Activated CD4-positive, alpha-beta memory T cell treated with anti-CD3 and anti-CD28 coated beads for 36 hours (primary cell): ENCODE measurements at regions not wholly inside any gene's neighbourhood (a gene's known extent, or its start where the extent isn't known, plus 50 kb on each side); places are given as distances from the start of the nearest gene placed in this dataset.

Experiments
- CTCF ChIA-PET: fragments of 350-600 bp; sonication (Branson Sonifier 250); formaldehyde crosslinking; loops from one replicate; lab custom pipeline; 2021; ENCODE audit warnings: antibody characterized with exemption, inconsistent platforms; lab: Charles Lee
- POLR2A ChIA-PET: fragments of 350-600 bp; sonication (Branson Sonifier 250); formaldehyde crosslinking; loops from one replicate; lab custom pipeline; 2021; ENCODE audit warnings: antibody characterized with exemption; lab: Charles Lee
- DNase-seq: peaks from one replicate; pipeline ENCODE4 v3.0.0-alpha.2; 2020
- H3K27ac Mint-ChIP-seq: one replicate; pipeline ENCODE4 v1.8.0; 2021; ENCODE audit warnings: mixed read lengths
- H3K27me3 Mint-ChIP-seq: one replicate; pipeline ENCODE4 v1.8.0; 2021; ENCODE audit warnings: mixed read lengths
- H3K36me3 Mint-ChIP-seq: one replicate; pipeline ENCODE4 v1.8.0; 2021; ENCODE audit warnings: mixed read lengths
- H3K4me1 Mint-ChIP-seq: one replicate; pipeline ENCODE4 v1.8.0; 2021; ENCODE audit warnings: low read depth, mixed read lengths
- H3K4me3 Mint-ChIP-seq: one replicate; pipeline ENCODE4 v1.8.0; 2021; ENCODE audit warnings: mild to moderate bottlenecking, mixed read lengths
- H3K9me3 Mint-ChIP-seq: one replicate; pipeline ENCODE4 v1.8.0; 2021; ENCODE audit warnings: mixed read lengths
- intact Hi-C: fragments of 100-400 bp; cut with micrococcal nuclease; formaldehyde crosslinking; loops from one replicate; pipeline ENCODE4 v1.15.1; 2023

DNA sequence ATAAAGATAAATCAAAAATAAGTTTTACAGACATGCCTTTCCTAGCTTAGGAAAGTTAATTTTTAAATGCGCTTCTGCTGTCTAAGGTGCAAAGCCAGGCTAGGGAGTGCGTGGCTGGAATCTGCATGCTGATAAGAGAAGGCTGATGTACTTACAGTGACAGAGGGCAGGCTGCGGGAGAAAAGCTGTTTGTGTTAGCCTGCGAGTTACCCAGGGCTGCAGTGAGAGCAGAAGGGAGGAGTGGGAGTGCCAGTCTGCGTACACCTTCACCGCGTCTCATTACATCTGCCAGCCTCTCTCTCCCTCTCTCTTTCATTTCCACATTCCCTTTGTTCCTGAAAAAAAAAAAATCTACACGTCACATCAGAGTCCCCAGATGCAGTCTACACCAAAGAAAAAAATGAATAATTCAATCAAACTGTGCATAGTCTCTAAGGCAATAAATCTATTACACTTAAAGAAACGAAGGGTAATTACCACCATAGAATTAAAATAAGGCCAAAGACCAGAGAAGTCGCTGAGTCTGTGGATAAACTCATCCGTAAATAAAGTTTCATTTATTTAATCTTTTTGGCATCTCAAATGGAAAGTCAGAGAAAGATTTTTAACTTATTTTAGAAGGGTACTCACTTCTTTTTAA lies 126.4 kb upstream of the C11orf58 start:
- no peak for DNase-seq
- Mint-ChIP-seq H3K27ac (no peak overlapping the region), H3K9me3 (no peaks in the 10 kb centered on the region), H3K4me3 (no peak overlapping the region), H3K4me1 (peaks cover 24% of the 10 kb centered on the region), H3K27me3 (peaks cover 45% of the 10 kb centered on the region), H3K36me3 (peaks cover 2% of the 10 kb centered on the region)
- intact Hi-C loops: loop anchor here (10.0 kb wide), 1 partner anchor 1637 kb away; the partner anchor contains the start of gene CALCA
- CTCF ChIA-PET: interaction anchor here (1.1 to 3.5 kb wide), 3 partner anchors 7 to 1335 kb away, joined by 3 to 25 read pairs (median 3); no protein-coding TSS in a partner anchor
- POLR2A ChIA-PET: no interaction called here

GRCh38 chr11:16611401-16611921 lies 127.0 kb upstream of the C11orf58 start:
- Mint-ChIP-seq H3K4me3 (no peak overlapping the region), H3K36me3 (peaks cover 2% of the 10 kb centered on the region), H3K9me3 (no peaks in the 10 kb centered on the region), H3K27me3 (peaks cover 46% of the 10 kb centered on the region), H3K27ac (no peak overlapping the region), H3K4me1 (peaks cover 27% of the 10 kb centered on the region)
- CTCF ChIA-PET: no interaction called here
- POLR2A ChIA-PET: interaction anchor here (0.6 kb wide), 1 partner anchor 653 kb away, joined by 3 read pairs; no protein-coding TSS in a partner anchor
- no peak for DNase-seq
- intact Hi-C loops: loop anchor here (10.0 kb wide), 1 partner anchor 1637 kb away; the partner anchor contains the start of gene CALCA

GRCh38 chr11:16610738-16611388 lies 127.6 kb upstream of the C11orf58 start:
- DNase-seq: no peak
- Mint-ChIP-seq H3K36me3 (peaks cover 4% of the 10 kb centered on the region), H3K9me3 (no peaks in the 10 kb centered on the region), H3K27me3 (peaks cover 50% of the 10 kb centered on the region), H3K27ac (no peak overlapping the region), H3K4me1 (peaks cover 32% of the 10 kb centered on the region), H3K4me3 (no peak overlapping the region)
- CTCF ChIA-PET: no interaction called here
- intact Hi-C loops: loop anchor here (10.0 kb wide), 1 partner anchor 1636 kb away; the partner anchor contains the start of gene CALCA
- POLR2A ChIA-PET: interaction anchor here (0.6 kb wide), 1 partner anchor 653 kb away, joined by 3 read pairs; no protein-coding TSS in a partner anchor

GRCh38 chr11:16610213-16610737 lies 128.2 kb upstream of the C11orf58 start:
- Mint-ChIP-seq H3K27ac (no peak overlapping the region), H3K36me3 (peaks cover 4% of the 10 kb centered on the region), H3K27me3 (peaks cover 53% of the 10 kb centered on the region), H3K4me3 (no peak overlapping the region), H3K9me3 (no peaks in the 10 kb centered on the region), H3K4me1 (peaks cover 38% of the 10 kb centered on the region)
- ChIA-PET POLR2A (no interaction called here), CTCF (no interaction called here)
- DNase-seq: no peak
- intact Hi-C loops: loop anchor here (10.0 kb wide), 1 partner anchor 1635 kb away; the partner anchor contains the start of gene CALCA

DNA sequence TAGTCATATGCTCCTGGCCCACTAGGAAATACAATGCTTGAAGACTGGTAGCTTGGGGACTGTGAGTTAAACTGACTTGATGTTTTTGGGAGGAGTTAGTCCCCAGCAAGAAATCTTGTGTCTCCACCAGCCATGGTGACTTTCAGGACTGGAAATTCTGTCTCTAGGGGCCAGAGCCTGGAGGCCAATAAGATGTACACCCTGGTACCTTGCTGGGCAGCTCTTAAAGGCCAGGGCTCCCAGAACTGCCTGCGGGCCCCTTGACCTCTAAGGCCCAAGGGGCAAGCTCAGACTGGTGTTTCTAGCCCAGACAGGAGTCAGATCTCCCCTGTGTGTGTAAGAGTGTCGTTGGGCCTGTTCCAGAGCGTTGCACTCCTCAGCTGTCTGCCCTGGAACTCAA lies 128.7 kb upstream of the C11orf58 start:
- intact Hi-C loops: loop anchor here (5.0 to 10.0 kb wide), 4 partner anchors 97 to 1635 kb away; partner anchors contain the start of gene CALCA
- no peak overlapping the region for H3K4me3 Mint-ChIP-seq
- ChIA-PET CTCF (no interaction called here), POLR2A (no interaction called here)
- H3K27me3 Mint-ChIP-seq: peaks cover 51% of the 10 kb centered on the region
- no peak overlapping the region for H3K27ac Mint-ChIP-seq
- peaks cover 4% of the 10 kb centered on the region for H3K36me3 Mint-ChIP-seq
- no peaks in the 10 kb centered on the region for H3K9me3 Mint-ChIP-seq
- no peak for DNase-seq
- H3K4me1 Mint-ChIP-seq: peaks cover 40% of the 10 kb centered on the region

DNA sequence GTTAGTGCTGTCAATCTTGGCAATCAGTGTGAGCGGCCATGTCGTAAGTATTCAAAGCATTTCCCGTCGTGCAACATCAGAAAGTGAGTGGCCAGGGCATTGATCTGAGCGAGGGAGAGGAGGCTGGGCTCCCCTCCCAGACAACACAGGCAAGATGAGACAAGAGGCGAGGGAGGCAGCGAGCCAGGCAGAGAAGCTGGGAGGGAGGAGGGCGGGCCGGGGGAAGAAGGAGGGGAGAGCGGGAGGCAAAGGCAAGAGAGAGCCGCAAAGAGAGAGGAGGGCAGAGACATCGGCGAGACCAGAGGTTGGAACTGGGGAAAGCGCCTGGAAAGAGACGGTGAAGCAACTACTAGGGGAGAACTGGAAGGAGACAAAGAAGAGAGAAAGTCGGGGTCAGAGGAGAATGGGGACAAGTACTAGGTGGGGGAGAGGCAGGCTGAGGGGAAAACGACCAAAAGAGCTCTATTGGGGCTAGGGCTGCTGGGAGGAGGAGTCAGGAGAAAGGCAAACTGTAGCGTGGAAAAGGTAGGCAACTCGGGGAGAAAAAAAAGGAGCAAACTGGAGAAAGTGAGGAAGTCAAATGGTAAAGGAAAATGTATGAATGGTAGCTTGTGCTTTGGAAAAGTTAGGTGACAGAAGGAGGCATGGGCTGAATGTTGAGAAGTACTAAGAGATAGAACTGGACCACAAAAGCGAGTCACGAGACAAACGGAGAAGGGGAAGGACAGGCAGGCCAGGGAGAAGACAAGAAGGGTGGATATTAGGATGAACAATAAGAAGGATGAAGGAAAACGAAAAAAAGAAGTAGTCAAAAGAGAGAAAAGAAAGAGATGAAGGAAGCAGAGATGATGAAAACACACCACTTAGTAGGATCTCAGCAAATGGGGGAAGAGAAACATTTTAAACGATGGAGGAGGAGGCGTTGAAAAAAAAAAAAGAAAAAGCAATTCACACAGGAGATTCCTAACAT lies 130.5 kb upstream of the C11orf58 start:
- H3K27ac Mint-ChIP-seq: no peak overlapping the region
- H3K4me1 Mint-ChIP-seq: peaks cover 35% of the 10 kb centered on the region
- H3K27me3 Mint-ChIP-seq: peaks cover 53% of the 10 kb centered on the region
- ChIA-PET CTCF (interaction anchor here (0.8 to 1.7 kb wide), 3 partner anchors 160 to 958 kb away, joined by 3 to 9 read pairs (median 6); no protein-coding TSS in a partner anchor), POLR2A (no interaction called here)
- H3K9me3 Mint-ChIP-seq: no peaks in the 10 kb centered on the region
- peaks cover 4% of the 10 kb centered on the region for H3K36me3 Mint-ChIP-seq
- intact Hi-C loops: loop anchor here (2.0 to 5.0 kb wide), 4 partner anchors 96 to 791 kb away; no protein-coding TSS in a partner anchor
- DNase-seq: no peak
- H3K4me3 Mint-ChIP-seq: no peak overlapping the region

DNA sequence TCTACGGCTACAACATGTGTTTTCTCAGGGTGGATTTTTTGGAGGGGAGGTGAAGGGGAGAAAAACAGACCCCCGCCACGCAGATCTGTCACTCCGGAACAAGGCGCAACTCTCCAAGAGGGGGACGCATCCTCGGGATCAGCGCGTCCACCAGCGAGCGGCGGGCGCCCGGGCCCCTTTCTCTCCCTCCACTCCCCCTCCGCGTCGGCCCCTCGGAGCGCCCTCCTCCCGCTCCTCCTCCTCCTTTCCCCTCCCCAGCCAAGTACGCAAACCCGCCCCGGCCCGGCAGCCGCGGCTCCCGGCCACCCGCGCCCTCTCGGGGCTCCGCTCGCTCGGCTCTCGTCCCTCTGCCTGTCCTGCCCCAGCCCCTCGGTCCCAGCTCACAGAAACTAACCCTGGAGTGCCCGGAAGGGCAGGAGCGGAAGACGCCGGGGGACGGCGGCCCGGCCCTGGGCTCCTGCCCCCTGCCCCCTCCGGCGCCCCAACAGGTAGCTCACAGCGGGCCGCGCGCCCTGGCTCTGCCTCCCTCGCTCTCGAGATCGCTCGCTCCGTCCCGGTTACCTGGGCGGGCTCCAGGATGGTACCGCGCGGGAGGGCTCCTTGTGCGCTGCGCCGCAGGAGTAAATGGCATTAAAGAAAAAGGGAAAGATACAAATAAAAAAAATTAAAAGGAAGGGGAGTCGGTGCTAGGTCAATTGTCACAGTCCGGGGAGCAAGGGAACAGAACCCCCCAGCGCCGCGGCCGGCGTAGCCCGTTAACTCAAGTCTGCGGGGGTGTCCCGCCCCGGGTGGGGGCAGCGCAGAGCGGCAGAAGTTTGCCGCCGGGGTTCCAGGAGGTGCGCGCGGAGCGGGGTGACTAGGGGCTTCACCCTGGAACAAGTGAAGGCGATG lies 131.4 kb upstream of the C11orf58 start:
- ChIA-PET POLR2A (no interaction called here), CTCF (interaction anchor here (0.6 to 4.2 kb wide), 9 partner anchors 7 to 1409 kb away, joined by 3 to 25 read pairs (median 4); no protein-coding TSS in a partner anchor)
- no peaks in the 10 kb centered on the region for H3K9me3 Mint-ChIP-seq
- H3K4me1 Mint-ChIP-seq: peaks cover 28% of the 10 kb centered on the region
- peaks cover 53% of the 10 kb centered on the region for H3K27me3 Mint-ChIP-seq
- intact Hi-C loops: loop anchor here (1.0 to 5.0 kb wide), 6 partner anchors 95 to 957 kb away; partner anchors contain the start of gene C11orf58
- H3K27ac Mint-ChIP-seq: no peak overlapping the region
- H3K36me3 Mint-ChIP-seq: peaks cover 4% of the 10 kb centered on the region
- H3K4me3 Mint-ChIP-seq: peak overlapping the region; percentile 75
- DNase-seq: no peak

GRCh38 chr11:16605894-16606783 lies 132.3 kb upstream of the C11orf58 start:
- CTCF ChIA-PET: interaction anchor here (0.7 to 4.2 kb wide), 8 partner anchors 8 to 956 kb away, joined by 3 to 25 read pairs (median 4); no protein-coding TSS in a partner anchor
- Mint-ChIP-seq H3K9me3 (no peaks in the 10 kb centered on the region), H3K27ac (no peak overlapping the region), H3K4me3 (peak overlapping the region; percentile 75), H3K36me3 (peaks cover 4% of the 10 kb centered on the region), H3K4me1 (peaks cover 23% of the 10 kb centered on the region), H3K27me3 (peaks cover 45% of the 10 kb centered on the region)
- intact Hi-C loops: loop anchor here (1.0 to 5.0 kb wide), 6 partner anchors 94 to 956 kb away; partner anchors contain the start of gene C11orf58
- POLR2A ChIA-PET: no interaction called here
- peak; percentile 91 for DNase-seq

DNA sequence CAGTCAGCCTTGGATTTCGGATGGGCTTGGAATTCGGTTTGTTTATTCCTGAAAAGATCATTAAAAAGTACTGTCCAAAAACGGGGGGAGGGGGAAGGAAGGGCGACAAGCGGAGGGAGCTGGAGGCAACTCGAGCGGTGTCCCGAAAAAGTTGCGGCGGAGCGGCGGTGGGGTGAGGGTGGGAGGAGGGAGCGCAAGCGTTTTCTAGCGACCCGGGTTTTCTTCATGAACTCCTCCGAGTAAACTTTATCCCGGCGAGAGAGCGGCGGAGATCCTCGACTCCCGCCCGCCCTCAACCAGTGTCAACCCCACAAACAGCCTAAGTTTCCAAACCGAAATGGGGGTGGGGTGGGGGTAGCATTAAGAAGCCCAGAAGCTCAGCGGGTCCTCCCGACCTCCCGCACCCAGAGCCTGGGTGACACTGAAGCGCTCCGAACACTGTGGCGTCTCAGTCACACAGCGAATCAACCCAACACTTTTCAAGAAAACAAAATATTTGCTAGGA lies 133.0 kb upstream of the C11orf58 start:
- peak; percentile 18 for DNase-seq
- POLR2A ChIA-PET: interaction anchor here (1.0 kb wide), 1 partner anchor 132 kb away, joined by 3 read pairs; the partner anchor contains the start of gene C11orf58
- CTCF ChIA-PET: interaction anchor here (1.0 to 4.2 kb wide), 2 partner anchors 8 to 9 kb away, joined by 3 to 25 read pairs; no protein-coding TSS in a partner anchor
- Mint-ChIP-seq H3K4me1 (peaks cover 23% of the 10 kb centered on the region), H3K4me3 (peak overlapping the region; percentile 75), H3K9me3 (no peaks in the 10 kb centered on the region), H3K27me3 (peaks cover 45% of the 10 kb centered on the region), H3K27ac (no peak overlapping the region), H3K36me3 (peaks cover 4% of the 10 kb centered on the region)
- intact Hi-C loops: loop anchor here (5.0 kb wide), 3 partner anchors 93 to 788 kb away; no protein-coding TSS in a partner anchor
